ENCODE measurements at regions not wholly inside any gene's neighbourhood (a gene's known extent, or its start where the extent isn't known, plus 50 kb on each side); places are given as distances from the start of the nearest gene placed in this dataset.

DNA sequence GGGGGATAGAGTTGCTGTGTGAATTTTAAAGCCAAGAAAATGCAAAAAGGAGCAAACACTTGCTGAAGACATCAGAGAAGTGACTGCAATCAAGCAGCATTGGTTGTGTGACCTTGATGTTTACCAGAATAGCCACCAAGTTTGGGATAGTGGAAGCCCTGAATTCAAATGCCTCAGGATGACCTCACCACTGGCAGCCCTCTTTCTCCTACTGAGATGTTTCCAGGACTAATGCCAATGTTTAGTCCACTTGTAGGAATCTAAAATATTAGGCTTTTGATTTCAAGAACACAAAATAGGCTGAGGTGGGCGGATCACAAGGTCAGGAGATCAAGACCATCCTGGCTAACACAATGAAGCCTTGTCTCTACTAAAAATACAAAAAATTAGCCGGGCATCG lies 112.2 kb upstream of the NUDT12 start:
- no peak for DNase-seq (ENCODE audit: low spot score)
- in situ Hi-C loops (cut with MboI; ENCODE audit: low pct_unique_long_range_greater_than_20kb, low sequenced_read_pairs, unreplicated experiment), result no loop called here
- TF ChIP-seq, protein P1, sequence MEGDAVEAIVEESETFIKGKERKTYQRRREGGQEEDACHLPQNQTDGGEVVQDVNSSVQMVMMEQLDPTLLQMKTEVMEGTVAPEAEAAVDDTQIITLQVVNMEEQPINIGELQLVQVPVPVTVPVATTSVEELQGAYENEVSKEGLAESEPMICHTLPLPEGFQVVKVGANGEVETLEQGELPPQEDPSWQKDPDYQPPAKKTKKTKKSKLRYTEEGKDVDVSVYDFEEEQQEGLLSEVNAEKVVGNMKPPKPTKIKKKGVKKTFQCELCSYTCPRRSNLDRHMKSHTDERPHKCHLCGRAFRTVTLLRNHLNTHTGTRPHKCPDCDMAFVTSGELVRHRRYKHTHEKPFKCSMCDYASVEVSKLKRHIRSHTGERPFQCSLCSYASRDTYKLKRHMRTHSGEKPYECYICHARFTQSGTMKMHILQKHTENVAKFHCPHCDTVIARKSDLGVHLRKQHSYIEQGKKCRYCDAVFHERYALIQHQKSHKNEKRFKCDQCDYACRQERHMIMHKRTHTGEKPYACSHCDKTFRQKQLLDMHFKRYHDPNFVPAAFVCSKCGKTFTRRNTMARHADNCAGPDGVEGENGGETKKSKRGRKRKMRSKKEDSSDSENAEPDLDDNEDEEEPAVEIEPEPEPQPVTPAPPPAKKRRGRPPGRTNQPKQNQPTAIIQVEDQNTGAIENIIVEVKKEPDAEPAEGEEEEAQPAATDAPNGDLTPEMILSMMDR (IDR thresholded peaks at IDR 0.05; ENCODE audit: extremely low read depth, insufficient read depth, missing control alignments), result no peak

DNA sequence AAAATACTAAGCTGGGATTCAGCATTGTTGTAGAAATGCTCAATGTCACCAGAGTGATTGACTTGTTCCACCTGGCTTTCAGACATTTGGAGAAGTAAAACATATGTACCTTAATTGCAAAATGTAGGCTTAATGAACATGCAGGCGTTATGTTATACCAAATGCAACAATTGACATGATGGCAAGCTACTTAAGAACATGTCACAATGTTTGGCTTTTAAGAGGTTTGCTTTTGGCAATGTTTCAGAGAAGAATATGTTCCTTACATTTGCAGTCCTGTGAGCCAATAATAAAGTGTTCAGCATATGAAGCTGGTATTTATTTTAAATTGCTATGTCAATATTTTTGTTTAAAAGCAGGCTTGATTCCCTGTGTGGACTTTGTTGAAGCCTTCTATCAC lies 111.7 kb upstream of the NUDT12 start:
- TF ChIP-seq, protein P1 (IDR thresholded peaks at IDR 0.05; ENCODE audit: extremely low read depth, insufficient read depth, missing control alignments), result no peak
- in situ Hi-C loops (cut with MboI; ENCODE audit: low pct_unique_long_range_greater_than_20kb, low sequenced_read_pairs, unreplicated experiment), result no loop called here
- DNase-seq (ENCODE audit: low spot score), result no peak

DNA sequence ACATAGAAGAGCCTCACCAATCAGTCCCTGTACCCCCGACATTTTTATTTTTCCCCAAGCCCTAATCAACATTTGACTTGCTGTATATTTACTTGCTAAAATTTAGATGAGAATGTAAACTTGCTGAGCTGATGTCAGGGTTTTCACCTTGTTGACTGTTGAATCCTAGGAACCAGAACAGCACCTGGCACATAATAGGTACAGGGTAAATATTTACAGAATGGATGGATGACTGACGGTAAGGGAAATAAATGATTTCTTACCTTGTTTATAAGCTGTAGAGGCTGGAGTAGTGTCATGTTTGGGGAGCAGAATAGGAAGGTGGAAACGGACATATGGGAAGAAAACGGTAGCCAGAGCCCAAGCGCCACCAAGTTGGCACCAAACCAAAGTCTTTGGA lies 107.0 kb upstream of the NUDT12 start:
- in situ Hi-C loops (cut with MboI; ENCODE audit: low pct_unique_long_range_greater_than_20kb, low sequenced_read_pairs, unreplicated experiment), result no loop called here
- TF ChIP-seq, protein P1 (IDR thresholded peaks at IDR 0.05; ENCODE audit: extremely low read depth, insufficient read depth, missing control alignments), result no peak
- DNase-seq (ENCODE audit: low spot score), result no peak

DNA sequence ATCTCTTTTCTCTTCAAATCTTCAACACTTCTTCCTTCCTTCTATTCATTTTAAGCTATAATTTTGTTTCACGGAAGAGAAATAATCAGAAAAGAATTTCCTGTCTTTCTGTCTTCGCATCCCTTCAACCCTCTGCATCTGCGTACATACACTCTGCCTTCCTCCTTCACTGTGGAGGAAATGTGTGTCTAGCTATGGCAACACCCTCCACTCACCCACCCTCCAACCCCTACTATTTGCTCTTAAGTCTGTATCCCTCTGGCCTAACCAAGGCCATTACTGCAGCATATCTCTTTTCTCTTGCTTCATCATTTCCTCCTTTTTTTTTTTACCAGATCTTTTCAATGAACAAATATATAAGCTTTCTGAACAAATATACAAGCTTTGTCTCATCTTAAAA lies 105.7 kb upstream of the NUDT12 start:
- no peak for DNase-seq (ENCODE audit: low spot score)
- in situ Hi-C loops (cut with MboI; ENCODE audit: low pct_unique_long_range_greater_than_20kb, low sequenced_read_pairs, unreplicated experiment), result no loop called here
- TF ChIP-seq, protein P1 (IDR thresholded peaks at IDR 0.05; ENCODE audit: extremely low read depth, insufficient read depth, missing control alignments), result no peak

DNA sequence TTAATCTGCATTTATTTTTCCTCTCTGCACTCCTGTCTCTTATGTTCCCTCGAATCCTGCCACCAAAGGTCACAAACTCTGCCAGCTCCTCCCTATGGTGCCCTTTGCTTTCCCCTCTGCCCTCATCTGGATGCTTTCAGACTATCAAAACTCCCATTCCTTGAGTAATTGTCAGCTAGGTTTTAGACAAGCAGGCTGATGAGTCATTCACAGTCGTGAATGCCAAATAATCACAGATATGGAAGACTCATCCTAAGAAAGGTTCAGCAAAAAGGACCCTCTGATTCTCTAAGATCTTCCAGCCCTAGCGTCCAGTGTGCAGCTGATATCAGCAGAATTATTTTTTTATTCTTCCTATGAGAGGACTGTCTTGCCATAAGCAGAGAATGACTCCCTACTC lies 104.5 kb upstream of the NUDT12 start:
- in situ Hi-C loops (cut with MboI; ENCODE audit: low pct_unique_long_range_greater_than_20kb, low sequenced_read_pairs, unreplicated experiment), result no loop called here
- DNase-seq (ENCODE audit: low spot score), result no peak
- TF ChIP-seq, protein P1 (IDR thresholded peaks at IDR 0.05; ENCODE audit: extremely low read depth, insufficient read depth, missing control alignments), result no peak

DNA sequence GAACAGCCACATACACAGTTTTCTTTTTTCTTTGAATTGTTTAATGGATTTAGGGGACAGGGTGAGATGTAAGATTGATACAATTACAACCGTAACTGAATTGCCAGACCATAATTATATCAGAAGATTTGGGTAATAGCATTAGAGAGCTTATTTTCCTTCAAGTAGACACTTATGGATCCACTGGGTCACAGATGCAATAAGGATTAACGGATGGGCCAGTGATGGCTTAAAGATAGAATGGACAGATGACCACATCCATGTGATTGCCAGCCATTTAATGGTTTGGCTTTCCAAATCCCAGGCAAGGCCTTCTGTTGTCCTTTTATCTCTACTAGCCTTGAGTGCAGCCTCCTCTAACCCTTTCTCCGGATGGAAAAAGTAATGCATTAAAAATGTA lies 94.7 kb upstream of the NUDT12 start:
- DNase-seq (ENCODE audit: low spot score), result no peak
- in situ Hi-C loops (cut with MboI; ENCODE audit: low pct_unique_long_range_greater_than_20kb, low sequenced_read_pairs, unreplicated experiment), result no loop called here
- TF ChIP-seq, protein P1 (IDR thresholded peaks at IDR 0.05; ENCODE audit: extremely low read depth, insufficient read depth, missing control alignments), result no peak

DNA sequence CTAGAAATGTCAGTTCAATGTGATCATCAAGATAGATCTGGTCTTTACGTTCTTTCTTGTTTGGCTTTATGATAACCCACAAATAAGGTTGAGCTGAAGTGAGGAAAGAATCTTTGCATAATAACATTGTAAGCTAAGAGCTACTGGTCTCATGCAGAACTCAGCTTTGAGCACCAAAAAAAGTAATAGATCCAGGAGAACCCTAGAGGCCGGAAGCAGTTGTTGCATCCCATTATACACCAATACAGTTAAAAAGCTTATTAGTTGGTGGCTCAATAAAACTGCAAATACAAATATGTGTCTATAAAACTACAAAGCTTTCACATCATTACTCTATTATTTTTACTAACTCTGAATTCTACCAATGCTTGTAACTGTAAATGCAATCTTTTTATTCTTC lies 85.5 kb upstream of the NUDT12 start:
- in situ Hi-C loops (cut with MboI; ENCODE audit: low pct_unique_long_range_greater_than_20kb, low sequenced_read_pairs, unreplicated experiment), result no loop called here

More for the DNA sequence above, 85.5 kb upstream of the NUDT12 start:
- DNase-seq (ENCODE audit: low spot score), result no peak
- TF ChIP-seq, protein P1 (IDR thresholded peaks at IDR 0.05; ENCODE audit: extremely low read depth, insufficient read depth, missing control alignments), result no peak
